HT-29 (cell line): ENCODE measurements at regions not wholly inside any gene's neighbourhood (a gene's known extent, or its start where the extent isn't known, plus 50 kb on each side); places are given as distances from the start of the nearest gene placed in this dataset.
"Not testable (repeated sequence)": the region's sequence is repeated elsewhere in the genome, so short reads cannot be mapped to it uniquely, and the experiment has no call there.

ENCODE experiments used
- DNase-seq: peaks from one replicate; pipeline ENCODE4 v3.0.0-alpha.2; 2015; ENCODE audit warnings: low spot score

DNA sequence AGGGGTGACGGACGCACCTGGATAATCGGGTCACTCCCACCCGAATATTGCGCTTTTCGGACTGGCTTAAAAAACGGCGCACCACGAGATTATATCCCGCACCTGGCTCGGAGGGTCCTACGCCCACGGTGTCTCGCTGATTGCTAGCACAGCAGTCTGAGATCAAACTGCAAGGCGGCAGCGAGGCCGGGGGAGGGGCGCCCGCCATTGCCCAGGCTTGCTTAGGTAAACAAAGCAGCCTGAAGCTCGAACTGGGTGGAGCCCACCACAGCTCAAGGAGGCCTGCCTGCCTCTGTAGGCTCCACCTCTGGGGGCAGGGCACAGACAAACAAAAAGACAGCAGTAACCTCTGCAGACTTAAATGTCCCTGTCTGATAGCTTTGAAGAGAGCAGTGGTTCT lies 294.9 kb upstream of the DIO3 start:
- DNase-seq = not testable (repeated sequence)

GRCh38 chr14:101273091-101273490 lies 288.2 kb upstream of the DIO3 start:
- no peak for DNase-seq

DNA sequence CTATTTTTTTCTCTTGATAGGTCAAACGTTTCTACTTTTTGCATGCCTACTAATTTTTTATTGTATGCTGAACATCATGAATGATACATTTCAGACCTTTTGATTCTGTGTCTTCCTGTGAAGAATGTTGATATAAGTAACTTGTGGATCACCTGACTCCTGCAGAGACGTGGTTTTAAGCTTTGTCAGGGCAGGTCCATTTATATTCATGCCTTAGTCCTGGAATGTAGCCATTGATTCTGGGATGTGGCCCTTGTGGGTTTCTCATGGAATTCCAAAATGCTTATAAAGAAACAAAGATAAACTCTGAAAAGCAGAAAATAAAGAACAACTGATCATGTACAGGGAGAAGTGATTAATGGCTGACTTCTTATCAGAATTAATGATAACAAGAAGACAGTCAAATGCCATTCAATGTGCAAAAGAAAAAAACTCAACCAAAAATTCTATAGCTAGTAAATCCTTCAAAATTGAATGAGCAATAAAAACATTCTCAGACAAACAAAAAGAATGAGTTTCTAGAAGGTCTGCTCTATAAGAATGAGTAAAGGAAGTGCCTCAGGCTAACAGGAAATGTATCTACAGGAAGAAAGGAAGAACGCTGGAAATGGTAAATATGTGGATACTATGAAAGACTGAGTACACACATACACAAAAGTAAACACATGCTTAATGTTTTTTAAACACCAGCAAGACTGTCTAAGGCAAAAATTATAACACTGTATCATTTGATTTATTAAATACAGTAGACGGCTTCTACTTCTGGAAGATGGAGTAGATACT lies 284.8 kb upstream of the DIO3 start:
- no peak for DNase-seq

- no peak for DNase-seq
These were observed 278.9 kb upstream of the DIO3 start for GRCh38 chr14:101282418-101282817.

DNA sequence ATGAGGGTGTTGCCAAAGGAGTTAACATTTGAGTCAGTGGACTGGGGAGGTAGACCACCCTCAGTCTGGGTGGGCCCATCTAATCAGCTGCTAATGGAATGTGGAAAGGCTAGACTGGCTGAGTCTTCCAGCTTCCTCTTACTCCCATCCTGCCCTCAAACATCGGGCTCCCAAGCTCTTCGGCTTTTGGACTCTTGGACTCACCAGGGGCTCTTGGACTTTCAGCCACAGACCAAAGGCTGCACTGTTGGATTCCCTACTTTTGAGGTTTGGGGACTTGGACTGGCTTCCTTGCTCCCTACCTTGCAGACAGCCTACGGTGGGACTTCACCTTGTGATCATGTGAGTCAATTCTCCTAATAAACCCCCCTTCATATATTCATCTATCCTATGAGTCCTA lies 276.6 kb upstream of the DIO3 start:
- no peak for DNase-seq

- DNase-seq = no peak
These were observed 274.9 kb upstream of the DIO3 start for GRCh38 chr14:101286271-101287018.

GRCh38 chr14:101288436-101289229 lies 272.7 kb upstream of the DIO3 start:
- DNase-seq = no peak

- DNase-seq = no peak
These were observed 272.0 kb upstream of the DIO3 start for GRCh38 chr14:101289230-101289690.

DNA sequence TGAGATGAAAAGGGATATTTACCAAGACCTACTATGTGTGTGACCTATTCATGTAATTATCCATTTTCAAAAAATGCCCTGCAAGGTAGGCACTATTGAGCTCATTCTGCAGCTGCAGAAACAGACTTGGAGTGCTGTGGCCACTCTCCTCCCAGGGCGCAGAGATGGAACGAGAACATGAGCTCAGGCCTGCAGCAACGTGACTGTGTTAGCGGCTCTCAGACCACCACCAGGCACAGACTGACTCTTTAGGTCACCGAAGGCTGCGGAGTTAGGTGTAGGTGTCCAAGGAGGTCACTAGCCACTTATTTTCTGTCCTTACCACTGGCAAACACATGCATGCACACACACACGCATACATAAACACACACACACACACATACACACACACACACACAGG lies 271.4 kb upstream of the DIO3 start:
- no peak for DNase-seq

DNA sequence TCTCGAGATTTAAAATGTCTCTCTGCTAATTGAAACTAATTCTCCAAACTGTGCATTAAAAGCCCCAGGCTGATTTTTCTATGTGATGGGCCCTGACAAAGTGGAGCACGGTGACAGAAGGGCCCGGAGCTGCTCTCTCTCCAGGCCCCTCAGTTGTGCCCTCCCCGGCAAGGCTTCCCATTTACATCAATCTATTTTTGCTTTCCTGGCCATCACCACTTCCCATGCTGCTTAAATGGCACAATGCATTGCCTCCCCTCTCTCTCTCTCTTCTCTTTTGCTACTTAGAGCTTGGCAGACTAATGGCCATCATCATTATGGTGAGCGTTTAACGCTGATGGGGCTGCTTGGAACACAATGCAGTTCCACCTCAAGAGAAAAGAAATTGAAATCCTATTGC lies 270.7 kb upstream of the DIO3 start:
- no peak for DNase-seq

DNA sequence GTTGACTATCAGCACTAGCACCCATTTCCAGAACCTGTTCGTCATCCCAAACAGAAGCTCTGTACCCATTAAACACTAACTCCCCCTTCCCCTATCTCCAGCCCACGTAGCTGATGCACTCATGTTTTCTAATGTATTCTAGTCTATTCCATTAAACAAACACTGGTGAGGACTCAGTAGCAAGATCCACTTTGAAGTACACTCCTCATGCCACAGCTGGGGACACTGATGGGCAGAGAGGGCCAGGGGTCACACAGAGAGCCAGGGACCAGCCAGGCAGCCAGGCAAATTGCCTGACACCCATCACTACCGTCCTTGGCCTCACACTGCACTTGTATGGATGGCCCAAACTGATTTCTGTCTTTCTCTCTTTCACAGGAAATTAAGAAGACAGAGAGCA lies 269.9 kb upstream of the DIO3 start:
- DNase-seq = no peak

DNA sequence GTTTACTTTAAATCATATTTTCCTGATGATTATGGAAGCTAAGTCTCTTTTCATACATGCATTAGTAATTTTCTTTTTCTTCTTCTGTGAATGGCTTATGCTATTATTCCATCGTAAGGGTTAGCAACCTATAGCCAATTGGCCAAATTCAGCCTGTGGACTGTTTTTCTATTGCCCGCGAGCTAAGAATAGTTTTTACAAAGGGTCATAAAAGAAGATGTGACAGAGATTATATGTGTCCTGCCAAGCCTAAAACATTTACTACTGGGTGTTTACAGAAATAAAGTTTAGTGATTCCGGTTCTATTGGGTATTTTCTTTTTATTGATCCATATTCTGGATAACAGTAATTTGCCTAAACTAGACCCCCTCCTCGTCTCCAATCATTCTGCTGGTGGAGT lies 268.8 kb upstream of the DIO3 start:
- no peak for DNase-seq

DNA sequence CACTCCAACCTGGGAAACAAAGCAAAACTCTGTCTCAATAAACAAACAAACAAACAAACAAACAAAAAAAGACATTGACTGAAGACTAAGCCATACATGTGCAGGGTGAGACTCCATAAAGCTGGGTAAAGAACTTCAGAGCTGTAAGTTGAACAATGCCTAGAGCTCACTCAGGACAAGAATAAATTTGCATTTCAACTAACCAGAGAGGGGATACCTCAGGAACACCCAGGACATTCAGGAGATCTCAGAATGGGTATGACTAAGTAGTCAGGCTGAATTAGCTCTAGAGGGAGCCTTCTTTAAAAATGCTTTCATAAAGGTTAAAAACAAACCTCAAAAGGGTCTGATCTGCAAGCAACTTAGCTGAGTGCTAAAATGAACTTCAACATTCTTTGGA lies 267.7 kb upstream of the DIO3 start:
- no peak for DNase-seq

GRCh38 chr14:101294136-101294535 lies 267.2 kb upstream of the DIO3 start:
- no peak for DNase-seq

GRCh38 chr14:101299781-101300180 lies 261.5 kb upstream of the DIO3 start:
- DNase-seq = not testable (repeated sequence)

- DNase-seq = no peak
These were observed 260.3 kb upstream of the DIO3 start for GRCh38 chr14:101301011-101301410.

GRCh38 chr14:101307162-101307561 lies 254.1 kb upstream of the DIO3 start:
- DNase-seq = not testable (repeated sequence)

DNA sequence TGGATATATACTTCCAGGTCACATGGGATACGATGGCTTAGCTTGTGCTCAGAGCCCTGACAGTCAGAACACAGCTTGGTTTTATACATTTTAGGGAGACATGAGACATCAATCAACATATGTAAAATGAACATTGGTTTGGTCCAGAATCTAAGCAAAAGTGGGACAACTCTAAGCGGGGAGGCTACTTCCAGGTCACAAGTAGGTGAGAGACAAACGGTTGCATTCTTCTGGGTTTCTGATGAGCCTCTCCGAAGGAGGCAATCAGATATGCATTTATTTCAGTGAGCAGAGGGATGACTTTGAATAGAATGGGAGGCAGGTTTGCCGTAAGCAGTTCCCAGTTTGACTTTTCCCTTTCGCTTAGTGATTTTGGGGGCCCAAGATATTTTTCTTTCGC lies 250.1 kb upstream of the DIO3 start:
- not testable (repeated sequence) for DNase-seq

DNA sequence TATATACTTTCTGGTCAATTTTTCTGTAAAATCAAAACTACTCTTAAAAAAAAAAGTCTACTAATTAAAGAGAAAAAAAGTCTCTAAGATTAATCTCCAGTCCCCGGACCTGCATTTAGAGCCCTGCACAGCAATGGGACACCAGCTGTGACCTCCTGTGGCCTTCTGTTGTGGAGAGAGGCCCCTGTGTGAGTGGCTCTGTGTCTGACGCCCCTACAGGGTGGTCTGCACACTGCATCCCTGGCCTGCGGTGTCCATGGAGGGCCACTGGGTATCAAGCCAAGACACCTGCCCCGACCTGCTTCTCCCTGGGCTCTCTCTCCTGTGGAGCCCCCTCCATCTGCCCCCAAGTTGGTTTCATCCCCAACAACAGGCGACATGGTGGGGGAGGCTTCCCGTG lies 248.0 kb upstream of the DIO3 start:
- DNase-seq = no peak

- no peak for DNase-seq
These were observed 245.4 kb upstream of the DIO3 start for GRCh38 chr14:101315802-101316296.

DNA sequence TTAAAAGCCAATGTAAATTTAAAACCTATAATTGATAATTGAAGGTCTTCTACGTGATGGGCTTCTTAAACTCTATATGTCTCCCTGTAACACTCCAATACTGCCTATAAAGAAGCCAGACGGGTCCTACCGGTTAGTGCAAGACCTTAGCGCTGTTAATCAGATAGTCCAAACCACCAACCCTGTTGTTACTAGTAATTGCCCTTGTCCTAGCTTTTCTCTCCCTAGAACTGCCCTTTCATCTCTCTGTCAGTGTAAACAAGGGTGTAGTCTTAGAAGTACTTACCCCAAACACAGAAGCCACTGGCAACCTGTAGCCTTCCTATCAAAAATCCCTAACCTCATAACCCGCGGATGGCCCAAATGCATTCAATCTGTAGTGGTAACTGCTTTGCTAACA lies 243.0 kb upstream of the DIO3 start:
- peak; percentile 66 for DNase-seq

DNA sequence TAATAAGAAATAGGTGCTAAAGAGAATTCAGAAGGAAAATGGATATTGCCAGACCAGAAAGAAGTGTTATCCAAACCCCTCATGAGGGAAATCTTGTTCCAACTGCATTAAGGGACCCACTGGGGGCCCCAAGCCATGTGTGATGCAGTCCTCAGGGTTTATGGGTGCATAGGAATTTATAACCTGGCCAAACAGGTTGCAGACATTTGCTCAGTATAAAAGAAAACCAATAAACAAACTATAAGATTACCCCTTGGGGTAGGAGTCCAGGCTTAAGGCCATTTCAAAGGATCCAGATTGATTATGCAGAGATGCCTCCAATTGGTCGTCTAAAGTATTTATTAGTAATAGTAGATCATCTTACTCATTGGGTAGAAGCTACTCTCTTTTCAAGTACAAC lies 240.9 kb upstream of the DIO3 start:
- no peak for DNase-seq
